A549 (cell line): ENCODE measurements at regions not wholly inside any gene's neighbourhood (a gene's known extent, or its start where the extent isn't known, plus 50 kb on each side); places are given as distances from the start of the nearest gene placed in this dataset.

Source experiments
- BCL3 ChIP-seq: fragments of >200 bp; sonication (Bioruptor Twin); formaldehyde crosslinking; IDR thresholded peaks from 3 replicates; pipeline ENCODE4 v1.6.1; 2016
- ELK1 ChIP-seq: fragments of 150-350 bp; IDR thresholded peaks from 2 replicates; pipeline ENCODE4 v1.6.1; 2014; ENCODE audit warnings: low read depth, mild to moderate bottlenecking, low read length
- EP300 ChIP-seq, 2 experiments: fragments of >200 bp; sonication (Bioruptor Twin); formaldehyde crosslinking; IDR thresholded peaks; 2 replicates in 1 of 2; 3 replicates in 1 of 2; pipeline ENCODE4 v1.6.1; 2016 to 2017
- GATA3 ChIP-seq: IDR thresholded peaks from 2 replicates; pipeline ENCODE4 v1.6.1; 2012; ENCODE audit warnings: borderline replicate concordance
- POLR2A ChIP-seq: IDR thresholded peaks from 2 replicates; pipeline ENCODE4 v1.6.1; 2012; ENCODE audit warnings: mild to moderate bottlenecking, low read length
- RNF2 ChIP-seq: fragments of 200-600 bp; sonication (generic); IDR thresholded peaks from 2 replicates; pipeline ENCODE4 v1.6.1; 2016; ENCODE audit warnings: low read depth, mild to moderate bottlenecking, antibody characterized with exemption, moderate library complexity, borderline replicate concordance
- TF ChIP-seq, protein P1 (sequence below): fragments of 200-600 bp; sonication (generic); IDR thresholded peaks from 2 replicates; pipeline ENCODE4 v1.6.1; 2016; ENCODE audit warnings: antibody characterized with exemption, mild to moderate bottlenecking, moderate library complexity
- TF ChIP-seq, protein P2 (sequence below): fragments of >200 bp; sonication (Bioruptor Twin); formaldehyde crosslinking; IDR thresholded peaks from 3 replicates; pipeline ENCODE4 v1.5.1; 2016
- TF ChIP-seq, protein P3 (sequence below): fragments of 250-450 bp; sonication (Bioruptor Pico); IDR thresholded peaks from 2 replicates; pipeline ENCODE4 v1.5.0; 2021; ENCODE audit warnings: mild to moderate bottlenecking, moderate library complexity, borderline replicate concordance
- TF ChIP-seq, protein P4 (sequence below): fragments of 450-650 bp; IDR thresholded peaks from 2 replicates; pipeline ENCODE4 v1.6.1; 2014; ENCODE audit warnings: antibody characterized with exemption

GRCh38 chr6:147048930-147049329 is 155.3 kb upstream of the STXBP5 start:
- TF ChIP-seq, protein P1, sequence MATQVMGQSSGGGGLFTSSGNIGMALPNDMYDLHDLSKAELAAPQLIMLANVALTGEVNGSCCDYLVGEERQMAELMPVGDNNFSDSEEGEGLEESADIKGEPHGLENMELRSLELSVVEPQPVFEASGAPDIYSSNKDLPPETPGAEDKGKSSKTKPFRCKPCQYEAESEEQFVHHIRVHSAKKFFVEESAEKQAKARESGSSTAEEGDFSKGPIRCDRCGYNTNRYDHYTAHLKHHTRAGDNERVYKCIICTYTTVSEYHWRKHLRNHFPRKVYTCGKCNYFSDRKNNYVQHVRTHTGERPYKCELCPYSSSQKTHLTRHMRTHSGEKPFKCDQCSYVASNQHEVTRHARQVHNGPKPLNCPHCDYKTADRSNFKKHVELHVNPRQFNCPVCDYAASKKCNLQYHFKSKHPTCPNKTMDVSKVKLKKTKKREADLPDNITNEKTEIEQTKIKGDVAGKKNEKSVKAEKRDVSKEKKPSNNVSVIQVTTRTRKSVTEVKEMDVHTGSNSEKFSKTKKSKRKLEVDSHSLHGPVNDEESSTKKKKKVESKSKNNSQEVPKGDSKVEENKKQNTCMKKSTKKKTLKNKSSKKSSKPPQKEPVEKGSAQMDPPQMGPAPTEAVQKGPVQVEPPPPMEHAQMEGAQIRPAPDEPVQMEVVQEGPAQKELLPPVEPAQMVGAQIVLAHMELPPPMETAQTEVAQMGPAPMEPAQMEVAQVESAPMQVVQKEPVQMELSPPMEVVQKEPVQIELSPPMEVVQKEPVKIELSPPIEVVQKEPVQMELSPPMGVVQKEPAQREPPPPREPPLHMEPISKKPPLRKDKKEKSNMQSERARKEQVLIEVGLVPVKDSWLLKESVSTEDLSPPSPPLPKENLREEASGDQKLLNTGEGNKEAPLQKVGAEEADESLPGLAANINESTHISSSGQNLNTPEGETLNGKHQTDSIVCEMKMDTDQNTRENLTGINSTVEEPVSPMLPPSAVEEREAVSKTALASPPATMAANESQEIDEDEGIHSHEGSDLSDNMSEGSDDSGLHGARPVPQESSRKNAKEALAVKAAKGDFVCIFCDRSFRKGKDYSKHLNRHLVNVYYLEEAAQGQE = no peak
- TF ChIP-seq, protein P2, sequence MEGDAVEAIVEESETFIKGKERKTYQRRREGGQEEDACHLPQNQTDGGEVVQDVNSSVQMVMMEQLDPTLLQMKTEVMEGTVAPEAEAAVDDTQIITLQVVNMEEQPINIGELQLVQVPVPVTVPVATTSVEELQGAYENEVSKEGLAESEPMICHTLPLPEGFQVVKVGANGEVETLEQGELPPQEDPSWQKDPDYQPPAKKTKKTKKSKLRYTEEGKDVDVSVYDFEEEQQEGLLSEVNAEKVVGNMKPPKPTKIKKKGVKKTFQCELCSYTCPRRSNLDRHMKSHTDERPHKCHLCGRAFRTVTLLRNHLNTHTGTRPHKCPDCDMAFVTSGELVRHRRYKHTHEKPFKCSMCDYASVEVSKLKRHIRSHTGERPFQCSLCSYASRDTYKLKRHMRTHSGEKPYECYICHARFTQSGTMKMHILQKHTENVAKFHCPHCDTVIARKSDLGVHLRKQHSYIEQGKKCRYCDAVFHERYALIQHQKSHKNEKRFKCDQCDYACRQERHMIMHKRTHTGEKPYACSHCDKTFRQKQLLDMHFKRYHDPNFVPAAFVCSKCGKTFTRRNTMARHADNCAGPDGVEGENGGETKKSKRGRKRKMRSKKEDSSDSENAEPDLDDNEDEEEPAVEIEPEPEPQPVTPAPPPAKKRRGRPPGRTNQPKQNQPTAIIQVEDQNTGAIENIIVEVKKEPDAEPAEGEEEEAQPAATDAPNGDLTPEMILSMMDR = no peak
- TF ChIP-seq BCL3 (no peak), GATA3 (no peak), RNF2 (no peak), ELK1 (no peak), POLR2A (no peak), EP300 (IDR thresholded peaks at IDR 0.05) (no peak)
- TF ChIP-seq, protein P3, sequence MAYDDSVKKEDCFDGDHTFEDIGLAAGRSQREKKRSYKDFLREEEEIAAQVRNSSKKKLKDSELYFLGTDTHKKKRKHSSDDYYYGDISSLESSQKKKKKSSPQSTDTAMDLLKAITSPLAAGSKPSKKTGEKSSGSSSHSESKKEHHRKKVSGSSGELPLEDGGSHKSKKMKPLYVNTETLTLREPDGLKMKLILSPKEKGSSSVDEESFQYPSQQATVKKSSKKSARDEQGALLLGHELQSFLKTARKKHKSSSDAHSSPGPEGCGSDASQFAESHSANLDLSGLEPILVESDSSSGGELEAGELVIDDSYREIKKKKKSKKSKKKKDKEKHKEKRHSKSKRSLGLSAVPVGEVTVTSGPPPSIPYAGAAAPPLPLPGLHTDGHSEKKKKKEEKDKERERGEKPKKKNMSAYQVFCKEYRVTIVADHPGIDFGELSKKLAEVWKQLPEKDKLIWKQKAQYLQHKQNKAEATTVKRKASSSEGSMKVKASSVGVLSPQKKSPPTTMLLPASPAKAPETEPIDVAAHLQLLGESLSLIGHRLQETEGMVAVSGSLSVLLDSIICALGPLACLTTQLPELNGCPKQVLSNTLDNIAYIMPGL (CRISPR knock-in tag) = no peak
- TF ChIP-seq, protein P4, sequence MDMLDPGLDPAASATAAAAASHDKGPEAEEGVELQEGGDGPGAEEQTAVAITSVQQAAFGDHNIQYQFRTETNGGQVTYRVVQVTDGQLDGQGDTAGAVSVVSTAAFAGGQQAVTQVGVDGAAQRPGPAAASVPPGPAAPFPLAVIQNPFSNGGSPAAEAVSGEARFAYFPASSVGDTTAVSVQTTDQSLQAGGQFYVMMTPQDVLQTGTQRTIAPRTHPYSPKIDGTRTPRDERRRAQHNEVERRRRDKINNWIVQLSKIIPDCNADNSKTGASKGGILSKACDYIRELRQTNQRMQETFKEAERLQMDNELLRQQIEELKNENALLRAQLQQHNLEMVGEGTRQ = no peak
